HepG2 (cell line): ENCODE measurements at regions not wholly inside any gene's neighbourhood (a gene's known extent, or its start where the extent isn't known, plus 50 kb on each side); places are given as distances from the start of the nearest gene placed in this dataset.

Experiments used
- CREM ChIP-seq, 2 experiments: sonication (generic) in 1 of 2; formaldehyde crosslinking in 1 of 2; IDR thresholded peaks; 2 replicates each; pipeline versions ENCODE4 v1.4.0 to v1.6.1; 2016 to 2020; ENCODE audit warnings: antibody characterized with exemption in 1 of 2, mild to moderate bottlenecking in 1 of 2, missing genetic modification reagents in 1 of 2
- PHF21A ChIP-seq: sonication (generic); formaldehyde crosslinking; IDR thresholded peaks from 2 replicates; pipeline ENCODE4 v1.5.0; 2020; ENCODE audit warnings: mild to moderate bottlenecking, missing genetic modification reagents
- TF ChIP-seq, protein P1 (sequence below): sonication (generic); formaldehyde crosslinking; IDR thresholded peaks from 2 replicates; pipeline ENCODE4 v1.5.0; 2020; ENCODE audit warnings: mild to moderate bottlenecking, missing genetic modification reagents, moderate library complexity

- TF ChIP-seq CREM (IDR thresholded peaks at IDR 0.05) (no peak), CREM (CRISPR knock-in tag; IDR thresholded peaks at IDR 0.05) (no peak), PHF21A (CRISPR knock-in tag) (no peak)
- TF ChIP-seq, protein P1, sequence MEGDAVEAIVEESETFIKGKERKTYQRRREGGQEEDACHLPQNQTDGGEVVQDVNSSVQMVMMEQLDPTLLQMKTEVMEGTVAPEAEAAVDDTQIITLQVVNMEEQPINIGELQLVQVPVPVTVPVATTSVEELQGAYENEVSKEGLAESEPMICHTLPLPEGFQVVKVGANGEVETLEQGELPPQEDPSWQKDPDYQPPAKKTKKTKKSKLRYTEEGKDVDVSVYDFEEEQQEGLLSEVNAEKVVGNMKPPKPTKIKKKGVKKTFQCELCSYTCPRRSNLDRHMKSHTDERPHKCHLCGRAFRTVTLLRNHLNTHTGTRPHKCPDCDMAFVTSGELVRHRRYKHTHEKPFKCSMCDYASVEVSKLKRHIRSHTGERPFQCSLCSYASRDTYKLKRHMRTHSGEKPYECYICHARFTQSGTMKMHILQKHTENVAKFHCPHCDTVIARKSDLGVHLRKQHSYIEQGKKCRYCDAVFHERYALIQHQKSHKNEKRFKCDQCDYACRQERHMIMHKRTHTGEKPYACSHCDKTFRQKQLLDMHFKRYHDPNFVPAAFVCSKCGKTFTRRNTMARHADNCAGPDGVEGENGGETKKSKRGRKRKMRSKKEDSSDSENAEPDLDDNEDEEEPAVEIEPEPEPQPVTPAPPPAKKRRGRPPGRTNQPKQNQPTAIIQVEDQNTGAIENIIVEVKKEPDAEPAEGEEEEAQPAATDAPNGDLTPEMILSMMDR (CRISPR knock-in tag), result no peak
Observed at GRCh38 chr4:14277505-14277904, 650.0 kb upstream of the BOD1L1 start.
